Esophagus muscularis mucosa (tissue), 4 donors: ENCODE measurements at regions not wholly inside any gene's neighbourhood (a gene's known extent, or its start where the extent isn't known, plus 50 kb on each side); places are given as distances from the start of the nearest gene placed in this dataset.

Experiments
- DNase-seq: peaks from one replicate; pipeline ENCODE4 v3.0.0-alpha.2; 2017; ENCODE audit errors: extremely low spot score
- H3K27ac ChIP-seq, 4 donors: fragments of 200-600 bp; sonication (generic); replicated peaks in 1 of 4; 1 replicate in 3 of 4; 2 replicates in 1 of 4; pipeline ENCODE4 v1.5.1; 2016 to 2019; ENCODE audit warnings: mild to moderate bottlenecking in 1 of 4
- H3K27me3 ChIP-seq, 4 donors: fragments of 200-600 bp; sonication (generic); one replicate each; pipeline versions ENCODE4 v1.5.1 to v1.6.0; 2016 to 2019
- H3K36me3 ChIP-seq, 4 donors: fragments of 200-600 bp; sonication (generic); one replicate each; pipeline ENCODE4 v1.5.1; 2016 to 2019
- H3K4me1 ChIP-seq, 4 donors: fragments of 200-600 bp; sonication (generic); one replicate each; pipeline ENCODE4 v1.5.1; 2016 to 2019
- H3K4me3 ChIP-seq, 4 donors: fragments of 200-600 bp; sonication (generic); 1 replicate in 2 of 4; 2 replicates in 2 of 4; pipeline ENCODE4 v1.5.1; 2016 to 2019; ENCODE audit warnings: mild to moderate bottlenecking in 4 of 4, moderate library complexity in 1 of 4
- H3K9me3 ChIP-seq, 4 donors: fragments of 200-600 bp; sonication (generic); 1 replicate in 3 of 4; 2 replicates in 1 of 4; pipeline ENCODE4 v1.5.1; 2016 to 2019
- EP300 ChIP-seq: sonication (generic); formaldehyde crosslinking; IDR thresholded peaks from one replicate; pipeline ENCODE4 v1.6.1; 2017; ENCODE audit warnings: antibody characterized with exemption
- POLR2A ChIP-seq: fragments of 450-650 bp; IDR thresholded peaks from one replicate; pipeline ENCODE4 v1.6.1; 2017; ENCODE audit warnings: antibody characterized with exemption, moderate library complexity, mild to moderate bottlenecking, low read depth
- POLR2AphosphoS5 ChIP-seq, 2 donors: sonication (generic); formaldehyde crosslinking; IDR thresholded peaks; one replicate each; pipeline ENCODE4 v1.6.1; 2017; ENCODE audit warnings: antibody characterized with exemption in 2 of 2
- WGBS: methylation state at CpG from one replicate; pipeline ENCODE4 v1.1.5; 2018; 5-methylcytosine and 5-hydroxymethylcytosine counted together
- intact Hi-C: fragments of 100-400 bp; cut with DNase I; formaldehyde crosslinking; loops from one replicate; pipeline ENCODE4 v1.15.1; 2023
- TF ChIP-seq, protein P1 (sequence below), 3 experiments: fragments of 200-600 bp in 2 of 3; fragments of 450-650 bp in 1 of 3; sonication (generic) in 2 of 3; IDR thresholded peaks; one replicate each; pipeline ENCODE4 v1.5.1; 2017 to 2019; ENCODE audit warnings: antibody characterized with exemption in 3 of 3, mild to moderate bottlenecking in 2 of 3, moderate library complexity in 1 of 3

DNA sequence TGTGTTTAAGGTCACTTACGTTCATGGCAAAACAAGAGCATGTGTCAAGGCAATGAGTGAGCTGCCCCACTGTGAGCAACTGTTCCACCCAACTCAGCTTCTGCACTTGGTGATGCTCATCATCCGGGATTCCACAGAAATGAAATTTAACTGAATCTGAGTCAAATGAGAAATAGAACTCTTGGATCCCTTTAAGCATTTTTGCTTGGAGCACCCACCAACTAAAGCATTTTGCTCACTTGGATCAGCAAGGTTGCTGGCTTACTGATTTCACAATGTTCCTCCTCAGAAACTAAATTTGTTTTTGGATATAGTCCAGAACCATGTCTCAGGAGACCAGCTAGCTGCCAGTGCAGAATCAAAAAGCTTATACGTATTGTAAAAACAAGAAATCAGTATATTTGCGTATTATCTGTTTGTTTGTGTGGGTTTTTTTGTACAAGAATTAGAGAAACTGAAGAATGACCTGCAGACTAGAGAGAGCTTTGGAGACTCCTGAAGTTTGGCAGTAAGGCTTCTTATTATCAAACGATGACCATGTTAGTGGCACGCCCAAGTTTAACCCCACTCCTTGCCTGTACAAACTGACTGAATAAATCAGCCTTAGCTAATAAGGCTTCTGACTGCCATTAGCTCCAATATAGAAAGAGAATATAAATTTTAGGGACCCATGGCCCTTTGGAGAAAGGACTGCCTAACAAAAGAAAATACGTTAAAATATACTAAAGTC lies 153.8 kb upstream of the FST start:
- no peak overlapping the region for H3K4me3 ChIP-seq
- no peak for DNase-seq
- H3K27me3 ChIP-seq: no peaks in the 10 kb centered on the region
- no peaks in the 10 kb centered on the region for H3K9me3 ChIP-seq
- intact Hi-C loops: no loop called here
- no peaks in the 10 kb centered on the region for H3K4me1 ChIP-seq
- TF ChIP-seq, protein P1, sequence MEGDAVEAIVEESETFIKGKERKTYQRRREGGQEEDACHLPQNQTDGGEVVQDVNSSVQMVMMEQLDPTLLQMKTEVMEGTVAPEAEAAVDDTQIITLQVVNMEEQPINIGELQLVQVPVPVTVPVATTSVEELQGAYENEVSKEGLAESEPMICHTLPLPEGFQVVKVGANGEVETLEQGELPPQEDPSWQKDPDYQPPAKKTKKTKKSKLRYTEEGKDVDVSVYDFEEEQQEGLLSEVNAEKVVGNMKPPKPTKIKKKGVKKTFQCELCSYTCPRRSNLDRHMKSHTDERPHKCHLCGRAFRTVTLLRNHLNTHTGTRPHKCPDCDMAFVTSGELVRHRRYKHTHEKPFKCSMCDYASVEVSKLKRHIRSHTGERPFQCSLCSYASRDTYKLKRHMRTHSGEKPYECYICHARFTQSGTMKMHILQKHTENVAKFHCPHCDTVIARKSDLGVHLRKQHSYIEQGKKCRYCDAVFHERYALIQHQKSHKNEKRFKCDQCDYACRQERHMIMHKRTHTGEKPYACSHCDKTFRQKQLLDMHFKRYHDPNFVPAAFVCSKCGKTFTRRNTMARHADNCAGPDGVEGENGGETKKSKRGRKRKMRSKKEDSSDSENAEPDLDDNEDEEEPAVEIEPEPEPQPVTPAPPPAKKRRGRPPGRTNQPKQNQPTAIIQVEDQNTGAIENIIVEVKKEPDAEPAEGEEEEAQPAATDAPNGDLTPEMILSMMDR (IDR thresholded peaks at IDR 0.05): no peak
- TF ChIP-seq POLR2A (no peak), EP300 (no peak), POLR2AphosphoS5 (IDR thresholded peaks at IDR 0.05) (no peak)
- H3K36me3 ChIP-seq: no peaks in the 10 kb centered on the region
- H3K27ac ChIP-seq: no peak overlapping the region
- 75% methylated on average over 7 of the region's 7 CpGs for WGBS

DNA sequence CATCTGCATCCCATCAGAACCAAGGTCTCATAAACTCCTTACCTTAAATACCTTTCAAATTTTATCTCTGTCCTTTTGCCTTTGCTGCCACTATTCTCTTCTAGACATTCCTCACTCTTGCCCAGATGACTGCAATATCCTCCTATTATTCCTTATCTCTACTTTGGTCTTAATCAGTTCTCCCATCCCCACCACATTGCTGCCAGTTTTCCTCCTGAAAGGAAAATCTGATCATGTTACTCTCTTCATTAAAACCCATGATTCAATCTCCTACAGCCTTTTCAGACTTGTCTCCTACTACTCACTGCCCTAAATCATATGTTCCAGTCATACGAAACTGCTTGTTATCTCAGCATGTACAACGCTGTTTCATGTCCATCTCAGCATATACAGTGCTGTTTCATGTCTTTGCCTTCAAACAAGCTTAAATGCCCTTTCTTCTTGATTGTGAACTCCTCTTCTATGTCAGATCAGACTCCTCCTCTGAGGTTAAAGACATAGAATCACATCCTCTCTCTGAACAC lies 152.6 kb upstream of the FST start:
- H3K4me3 ChIP-seq: no peak overlapping the region
- H3K9me3 ChIP-seq: no peaks in the 10 kb centered on the region
- intact Hi-C loops: no loop called here
- no peaks in the 10 kb centered on the region for H3K27me3 ChIP-seq
- TF ChIP-seq POLR2A (no peak), EP300 (no peak), POLR2AphosphoS5 (IDR thresholded peaks at IDR 0.05) (no peak)
- TF ChIP-seq, protein P1 (IDR thresholded peaks at IDR 0.05): no peak
- no peak overlapping the region for H3K27ac ChIP-seq
- WGBS: 83% methylated on average over 2 of the region's 2 CpGs
- no peaks in the 10 kb centered on the region for H3K4me1 ChIP-seq
- no peaks in the 10 kb centered on the region for H3K36me3 ChIP-seq
- DNase-seq: no peak

DNA sequence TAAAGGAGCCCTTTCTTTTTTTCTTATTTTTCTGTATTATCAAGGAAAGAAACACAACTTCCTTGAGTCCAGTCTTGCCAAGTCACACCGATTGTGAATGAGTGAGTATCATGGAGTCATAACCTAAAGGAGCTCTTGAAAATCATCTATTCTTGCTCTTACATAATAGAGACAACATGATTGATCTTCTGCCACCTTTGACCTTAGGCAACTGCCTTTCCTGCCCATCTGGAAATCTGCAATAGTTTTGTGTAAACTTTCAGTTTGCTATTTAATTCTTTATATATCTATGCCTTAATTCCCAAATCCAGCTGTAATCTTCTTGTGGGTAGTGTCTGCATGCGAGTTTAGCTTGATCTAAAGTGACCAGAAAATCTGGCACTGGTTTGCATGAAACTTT lies 149.9 kb upstream of the FST start:
- intact Hi-C loops: no loop called here
- DNase-seq: no peak
- no peaks in the 10 kb centered on the region for H3K9me3 ChIP-seq
- no peak overlapping the region for H3K4me3 ChIP-seq
- 66% methylated on average over 2 of the region's 2 CpGs for WGBS
- peaks cover 0 to 9% (median 6%) of the 10 kb centered on the region in 4 donors for H3K4me1 ChIP-seq
- TF ChIP-seq EP300 (no peak), POLR2A (no peak), POLR2AphosphoS5 (IDR thresholded peaks at IDR 0.05) (no peak)
- TF ChIP-seq, protein P1 (IDR thresholded peaks at IDR 0.05): no peak
- H3K27me3 ChIP-seq: no peaks in the 10 kb centered on the region
- no peaks in the 10 kb centered on the region for H3K36me3 ChIP-seq
- H3K27ac ChIP-seq: no peak overlapping the region

DNA sequence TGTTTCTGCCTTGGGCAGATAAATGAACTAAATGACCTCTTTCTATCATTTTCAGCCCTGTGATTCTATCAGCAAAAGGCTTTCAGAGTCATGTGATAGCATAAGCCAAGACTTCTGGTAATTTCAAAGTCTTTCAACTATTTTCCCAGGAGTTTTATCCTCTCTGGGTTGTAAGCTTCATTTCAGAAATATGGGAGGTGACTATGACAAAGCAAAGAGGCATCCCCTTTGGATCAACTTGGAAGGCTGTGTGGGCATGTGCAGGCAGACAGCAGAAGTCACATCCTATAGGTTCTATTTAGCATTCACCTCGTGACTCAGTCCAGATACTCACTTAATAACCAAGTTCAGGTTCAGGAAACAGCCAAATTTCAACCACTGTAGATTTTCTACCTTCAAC lies 149.0 kb upstream of the FST start:
- no peaks in the 10 kb centered on the region for H3K27me3 ChIP-seq
- H3K27ac ChIP-seq: no peak overlapping the region
- DNase-seq: no peak
- WGBS: 67% methylated on average over 1 of the region's 1 CpG
- H3K36me3 ChIP-seq: no peaks in the 10 kb centered on the region
- H3K9me3 ChIP-seq: no peaks in the 10 kb centered on the region
- no peak overlapping the region for H3K4me3 ChIP-seq
- intact Hi-C loops: no loop called here
- H3K4me1 ChIP-seq: peaks cover 0 to 9% (median 6%) of the 10 kb centered on the region in 4 donors
- TF ChIP-seq POLR2A (no peak), POLR2AphosphoS5 (IDR thresholded peaks at IDR 0.05) (no peak), EP300 (no peak)
- TF ChIP-seq, protein P1 (IDR thresholded peaks at IDR 0.05): no peak
